ENCODE measurements at regions not wholly inside any gene's neighbourhood (a gene's known extent, or its start where the extent isn't known, plus 50 kb on each side); places are given as distances from the start of the nearest gene placed in this dataset.
"Not testable (repeated sequence)": the region's sequence is repeated elsewhere in the genome, so short reads cannot be mapped to it uniquely, and the experiment has no call there.

GRCh38 chr15:62867844-62868243, 174.7 kb upstream of the TPM1 start:
- Histone ChIP-seq H3K4me3 (no peak overlapping the region), H3K27ac (no peak overlapping the region)

GRCh38 chr15:62868507-62868906, 174.0 kb upstream of the TPM1 start:
- H3K27ac ChIP-seq = peak overlapping the region in 1 of 21 experiments; percentile 8
- H3K4me3 ChIP-seq = no peak overlapping the region

GRCh38 chr15:62869116-62869515, 173.4 kb upstream of the TPM1 start:
- Histone ChIP-seq H3K4me3 (no peak overlapping the region), H3K27ac (peak overlapping the region in 1 of 21 experiments; percentile 8)

- Histone ChIP-seq H3K4me3 (no peak overlapping the region), H3K27ac (no peak overlapping the region)
Observed at GRCh38 chr15:62870216-62870615, 172.3 kb upstream of the TPM1 start.

GRCh38 chr15:62870701-62871100, 171.8 kb upstream of the TPM1 start:
- not testable (repeated sequence) for H3K27ac ChIP-seq, H3K4me3 ChIP-seq

- no peak overlapping the region for H3K4me3 ChIP-seq
- no peak overlapping the region for H3K27ac ChIP-seq
Observed at GRCh38 chr15:62873203-62873602, 169.3 kb upstream of the TPM1 start.

- no peak overlapping the region for H3K27ac ChIP-seq
Observed at GRCh38 chr15:62874064-62874463, 168.5 kb upstream of the TPM1 start.

GRCh38 chr15:62874959-62875625, 167.5 kb upstream of the TPM1 start:
- H3K4me3 ChIP-seq = no peak overlapping the region

More at GRCh38 chr15:62874064-62874463, 168.5 kb upstream of the TPM1 start:
- H3K4me3 ChIP-seq = no peak overlapping the region

GRCh38 chr15:62875626-62876021, 166.9 kb upstream of the TPM1 start:
- H3K4me3 ChIP-seq = no peak overlapping the region
- H3K27ac ChIP-seq = no peak overlapping the region

More at GRCh38 chr15:62874959-62875625, 167.5 kb upstream of the TPM1 start:
- H3K27ac ChIP-seq = no peak overlapping the region

GRCh38 chr15:62877276-62877857, 165.2 kb upstream of the TPM1 start:
- Histone ChIP-seq H3K4me3 (no peak overlapping the region), H3K27ac (no peak overlapping the region)

GRCh38 chr15:62878070-62878469, 164.5 kb upstream of the TPM1 start:
- no peak overlapping the region for H3K4me3 ChIP-seq
- H3K27ac ChIP-seq = no peak overlapping the region

- no peak overlapping the region for H3K4me3 ChIP-seq
- H3K27ac ChIP-seq = no peak overlapping the region
Observed at GRCh38 chr15:62879770-62880169, 162.8 kb upstream of the TPM1 start.

- no peak overlapping the region for H3K4me3 ChIP-seq
- no peak overlapping the region for H3K27ac ChIP-seq
Observed at GRCh38 chr15:62880278-62880677, 162.3 kb upstream of the TPM1 start.

- Histone ChIP-seq H3K27ac (no peak overlapping the region), H3K4me3 (no peak overlapping the region)
Observed at GRCh38 chr15:62881056-62881455, 161.5 kb upstream of the TPM1 start.

- Histone ChIP-seq H3K4me3 (no peak overlapping the region), H3K27ac (no peak overlapping the region)
Observed at GRCh38 chr15:62883938-62884479, 158.5 kb upstream of the TPM1 start.

- no peak overlapping the region for H3K4me3 ChIP-seq
Observed at GRCh38 chr15:62886431-62887071, 156.0 kb upstream of the TPM1 start.

GRCh38 chr15:62887113-62887570, 155.4 kb upstream of the TPM1 start:
- H3K27ac ChIP-seq = peak overlapping the region in 2 of 21 experiments; percentile 21 to 43
- H3K4me3 ChIP-seq = no peak overlapping the region

More at GRCh38 chr15:62886431-62887071, 156.0 kb upstream of the TPM1 start:
- peak overlapping the region in 1 of 21 experiments; percentile 24 for H3K27ac ChIP-seq

- H3K4me3 ChIP-seq = no peak overlapping the region
- H3K27ac ChIP-seq = no peak overlapping the region
Observed at GRCh38 chr15:62888623-62889022, 153.9 kb upstream of the TPM1 start.

GRCh38 chr15:62889141-62889661, 153.3 kb upstream of the TPM1 start:
- no peak overlapping the region for H3K4me3 ChIP-seq
- H3K27ac ChIP-seq = peak overlapping the region in 3 of 21 experiments; percentile 9 to 67 (median 11)

GRCh38 chr15:62889734-62890505, 152.6 kb upstream of the TPM1 start:
- Histone ChIP-seq H3K4me3 (no peak overlapping the region), H3K27ac (peak overlapping the region in 8 of 21 experiments; percentile 9 to 71 (median 35))
